ENCODE measurements at regions not wholly inside any gene's neighbourhood (a gene's known extent, or its start where the extent isn't known, plus 50 kb on each side); places are given as distances from the start of the nearest gene placed in this dataset.

DNA sequence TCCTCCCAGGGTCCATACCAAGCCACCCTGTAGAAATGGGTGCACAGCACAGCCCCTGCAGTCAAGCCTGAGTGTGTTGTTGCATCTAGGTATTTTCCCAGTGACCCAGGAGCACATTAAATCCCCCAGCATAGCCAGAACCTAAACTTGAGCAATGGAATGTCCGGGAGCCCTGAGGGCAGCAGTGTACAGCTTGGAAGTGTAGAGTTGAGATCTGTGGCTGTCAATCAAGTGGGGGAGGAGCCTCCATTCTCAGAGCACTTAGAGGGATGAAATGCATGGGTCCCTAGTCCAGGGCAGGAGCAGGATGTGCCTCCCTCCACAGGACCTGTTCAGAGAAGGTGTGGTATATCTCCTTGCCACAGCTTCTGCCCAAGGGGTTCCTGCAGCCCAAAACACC, 885.1 kb downstream of the CCSER2 start:
- no peak for TF ChIP-seq SP1 (IDR thresholded peaks at IDR 0.05)
- no peak for TF ChIP-seq FOXM1 (IDR thresholded peaks at IDR 0.05; ENCODE audit: borderline replicate concordance)
- TF ChIP-seq HDGF (IDR thresholded peaks at IDR 0.05; ENCODE audit: borderline replicate concordance) = no peak
- TF ChIP-seq CTBP1 (IDR thresholded peaks at IDR 0.05; ENCODE audit: borderline replicate concordance) = no peak
- TF ChIP-seq ELF4 (IDR thresholded peaks at IDR 0.05) = no peak

Measured in HEK293T (cell line).